ENCODE measurements at regions not wholly inside any gene's neighbourhood (a gene's known extent, or its start where the extent isn't known, plus 50 kb on each side); places are given as distances from the start of the nearest gene placed in this dataset.

DNA sequence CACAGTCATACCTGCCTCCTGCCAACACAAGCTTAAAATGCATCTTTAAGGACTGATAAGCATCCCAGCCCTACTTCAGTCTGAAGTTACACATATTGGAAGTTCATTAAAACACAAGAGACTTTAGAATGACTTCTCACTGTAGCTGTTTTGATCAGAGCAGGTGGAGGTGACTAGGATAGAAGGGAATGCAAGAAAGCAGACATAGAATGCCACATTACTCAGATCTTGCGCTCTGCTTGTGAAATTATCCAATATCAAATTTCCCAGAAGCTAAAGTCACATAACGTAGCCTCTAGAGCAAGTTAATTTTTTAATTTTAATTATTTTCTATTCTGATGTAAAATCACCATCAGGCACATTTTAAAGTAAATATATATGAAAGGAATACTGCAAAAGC is 306.5 kb downstream of the PLOD2 start:
- TF ChIP-seq CTCF (optimal IDR thresholded peaks at IDR 0.05 in 1 of 3, IDR thresholded peaks at IDR 0.05 in 1 of 3, conservative IDR thresholded peaks at IDR 0.05 in 1 of 3; ENCODE audit: extremely low read depth in 1 of 3, insufficient read depth in 2 of 3, low read length in 3 of 3) = no peak
- no peak for TF ChIP-seq EZH2 (IDR thresholded peaks at IDR 0.05; ENCODE audit: low read length)
